GM12892 (cell line): ENCODE measurements at regions not wholly inside any gene's neighbourhood (a gene's known extent, or its start where the extent isn't known, plus 50 kb on each side); places are given as distances from the start of the nearest gene placed in this dataset.

Experiments used
- POLR2A ChIP-seq: IDR thresholded peaks from 2 replicates; pipeline ENCODE4 v1.6.1; 2011; ENCODE audit warnings: low read depth, low read length, control low read depth
- POLR2AphosphoS5 ChIP-seq: IDR thresholded peaks from 2 replicates; pipeline ENCODE4 v1.6.1; 2011; ENCODE audit warnings: low read depth, low read length, control low read depth
- TAF1 ChIP-seq: IDR thresholded peaks from 2 replicates; pipeline ENCODE4 v1.6.1; 2011; ENCODE audit warnings: low read depth, mild to moderate bottlenecking, control low read depth, low read length, borderline replicate concordance

- TF ChIP-seq TAF1 = no peak
- no peak for TF ChIP-seq POLR2AphosphoS5
- TF ChIP-seq POLR2A = no peak
Observed at GRCh38 chr16:48087639-48088038, 68.2 kb downstream of the ABCC12 start.
